ENCODE measurements at regions not wholly inside any gene's neighbourhood (a gene's known extent, or its start where the extent isn't known, plus 50 kb on each side); places are given as distances from the start of the nearest gene placed in this dataset.

GRCh38 chr21:14321042-14321441 is 61.9 kb downstream of the HSPA13 start:
- H2AK5ac ChIP-seq (ENCODE audit: low read length, severe bottlenecking), result no peak overlapping the region
- H3K4me2 ChIP-seq (ENCODE audit: low read length, poor library complexity, severe bottlenecking), result no peak overlapping the region
- peak; percentile 22 for DNase-seq
- H3K79me1 ChIP-seq (replicated peaks; ENCODE audit: low read length, poor library complexity, severe bottlenecking), result no peaks in the 10 kb centered on the region
- no peaks in the 10 kb centered on the region for H3K4me1 ChIP-seq (ENCODE audit: control insufficient read depth, insufficient read depth, low read depth, low read length)
- H3K27ac ChIP-seq (ENCODE audit: low read length, poor library complexity, severe bottlenecking), result no peak overlapping the region
- H3K18ac ChIP-seq (ENCODE audit: low read depth in 1 of 2, low read length in 2 of 2), result no peak overlapping the region
- no peak overlapping the region for H3K14ac ChIP-seq (ENCODE audit: low read length in 2 of 2)
- no peak overlapping the region for H3K23ac ChIP-seq (ENCODE audit: low read length in 2 of 2)
- H4K8ac ChIP-seq (ENCODE audit: low read length), result no peak overlapping the region
- 93% methylated on average over 5 of the region's 5 CpGs for WGBS
- no peak overlapping the region for H3K9ac ChIP-seq (ENCODE audit: low read length)
- H2BK5ac ChIP-seq (ENCODE audit: low read depth, low read length, poor library complexity, severe bottlenecking), result no peak overlapping the region
- H2AFZ ChIP-seq (ENCODE audit: low read depth, low read length), result no peak overlapping the region
- no peak overlapping the region for H2BK15ac ChIP-seq (ENCODE audit: low read depth, poor library complexity, severe bottlenecking)
- no peak overlapping the region for H3K4me3 ChIP-seq (ENCODE audit: insufficient read depth in 1 of 2, low read depth in 1 of 2, low read length in 2 of 2)
- no peak overlapping the region for H2BK12ac ChIP-seq (ENCODE audit: low read length in 2 of 2)
- H4K91ac ChIP-seq (ENCODE audit: low read length), result no peak overlapping the region
- H3K9me3 ChIP-seq (ENCODE audit: control insufficient read depth, low read length), result no peaks in the 10 kb centered on the region
- no peak overlapping the region for H2BK120ac ChIP-seq (ENCODE audit: low read depth, low read length)
- no peak overlapping the region for H3K4ac ChIP-seq (ENCODE audit: low read depth in 1 of 2, low read length in 2 of 2)
- H3K36me3 ChIP-seq (ENCODE audit: control insufficient read depth in 1 of 2, insufficient read depth in 2 of 2, low read depth in 1 of 2, low read length in 2 of 2), result no peaks in the 10 kb centered on the region
- H3K27me3 ChIP-seq (ENCODE audit: control insufficient read depth in 1 of 2, insufficient read depth in 1 of 2, low read length in 2 of 2), result no peaks in the 10 kb centered on the region

GRCh38 chr21:14319805-14320204 is 63.1 kb downstream of the HSPA13 start:
- Histone ChIP-seq H3K4me2 (ENCODE audit: low read length, poor library complexity, severe bottlenecking) (no peak overlapping the region), H2BK12ac (ENCODE audit: low read length in 2 of 2) (no peak overlapping the region), H3K9me3 (ENCODE audit: control insufficient read depth, low read length) (no peaks in the 10 kb centered on the region), H3K27me3 (ENCODE audit: control insufficient read depth in 1 of 2, insufficient read depth in 1 of 2, low read length in 2 of 2) (no peaks in the 10 kb centered on the region), H2BK5ac (ENCODE audit: low read depth, low read length, poor library complexity, severe bottlenecking) (no peak overlapping the region), H3K4me3 (ENCODE audit: insufficient read depth in 1 of 2, low read depth in 1 of 2, low read length in 2 of 2) (no peak overlapping the region), H2BK15ac (ENCODE audit: low read depth, poor library complexity, severe bottlenecking) (no peak overlapping the region), H2AK5ac (ENCODE audit: low read length, severe bottlenecking) (no peak overlapping the region), H3K36me3 (ENCODE audit: control insufficient read depth in 1 of 2, insufficient read depth in 2 of 2, low read depth in 1 of 2, low read length in 2 of 2) (no peaks in the 10 kb centered on the region), H3K79me1 (replicated peaks; ENCODE audit: low read length, poor library complexity, severe bottlenecking) (no peaks in the 10 kb centered on the region), H2AFZ (ENCODE audit: low read depth, low read length) (no peak overlapping the region), H3K9ac (ENCODE audit: low read length) (no peak overlapping the region), H3K14ac (ENCODE audit: low read length in 2 of 2) (no peak overlapping the region), H3K23ac (ENCODE audit: low read length in 2 of 2) (no peak overlapping the region), H3K18ac (ENCODE audit: low read depth in 1 of 2, low read length in 2 of 2) (no peak overlapping the region), H4K91ac (ENCODE audit: low read length) (no peak overlapping the region), H4K8ac (ENCODE audit: low read length) (no peak overlapping the region), H3K4me1 (ENCODE audit: control insufficient read depth, insufficient read depth, low read depth, low read length) (no peaks in the 10 kb centered on the region), H2BK120ac (ENCODE audit: low read depth, low read length) (no peak overlapping the region), H3K27ac (ENCODE audit: low read length, poor library complexity, severe bottlenecking) (no peak overlapping the region), H3K4ac (ENCODE audit: low read depth in 1 of 2, low read length in 2 of 2) (no peak overlapping the region)
- 19% methylated on average over 1 of the region's 1 CpG for WGBS
- no peak for DNase-seq

- Histone ChIP-seq H3K27me3 (ENCODE audit: control insufficient read depth in 1 of 2, insufficient read depth in 1 of 2, low read length in 2 of 2) (no peaks in the 10 kb centered on the region), H2AFZ (ENCODE audit: low read depth, low read length) (no peak overlapping the region), H2BK5ac (ENCODE audit: low read depth, low read length, poor library complexity, severe bottlenecking) (no peak overlapping the region), H2BK12ac (ENCODE audit: low read length in 2 of 2) (no peak overlapping the region), H3K79me1 (replicated peaks; ENCODE audit: low read length, poor library complexity, severe bottlenecking) (no peaks in the 10 kb centered on the region), H4K8ac (ENCODE audit: low read length) (no peak overlapping the region), H2BK15ac (ENCODE audit: low read depth, poor library complexity, severe bottlenecking) (no peak overlapping the region), H3K4me2 (ENCODE audit: low read length, poor library complexity, severe bottlenecking) (no peak overlapping the region), H2AK5ac (ENCODE audit: low read length, severe bottlenecking) (no peak overlapping the region), H3K23ac (ENCODE audit: low read length in 2 of 2) (no peak overlapping the region), H3K4me1 (ENCODE audit: control insufficient read depth, insufficient read depth, low read depth, low read length) (no peaks in the 10 kb centered on the region), H3K4me3 (ENCODE audit: insufficient read depth in 1 of 2, low read depth in 1 of 2, low read length in 2 of 2) (no peak overlapping the region), H3K18ac (ENCODE audit: low read depth in 1 of 2, low read length in 2 of 2) (no peak overlapping the region), H2BK120ac (ENCODE audit: low read depth, low read length) (no peak overlapping the region), H3K9me3 (ENCODE audit: control insufficient read depth, low read length) (no peaks in the 10 kb centered on the region), H3K27ac (ENCODE audit: low read length, poor library complexity, severe bottlenecking) (no peak overlapping the region), H3K36me3 (ENCODE audit: control insufficient read depth in 1 of 2, insufficient read depth in 2 of 2, low read depth in 1 of 2, low read length in 2 of 2) (no peaks in the 10 kb centered on the region), H3K14ac (ENCODE audit: low read length in 2 of 2) (no peak overlapping the region), H3K4ac (ENCODE audit: low read depth in 1 of 2, low read length in 2 of 2) (no peak overlapping the region), H3K9ac (ENCODE audit: low read length) (no peak overlapping the region), H4K91ac (ENCODE audit: low read length) (no peak overlapping the region)
- no CpG with 5 or more reads among the region's 2 CpGs for WGBS
- DNase-seq, result no peak
These were observed 64.4 kb downstream of the HSPA13 start for GRCh38 chr21:14318578-14318977.

- WGBS, result 88% methylated on average over 1 of the region's 4 CpGs
- no peak overlapping the region for H2BK15ac ChIP-seq (ENCODE audit: low read depth, poor library complexity, severe bottlenecking)
- no peak overlapping the region for H2AK5ac ChIP-seq (ENCODE audit: low read length, severe bottlenecking)
- no peaks in the 10 kb centered on the region for H3K79me1 ChIP-seq (replicated peaks; ENCODE audit: low read length, poor library complexity, severe bottlenecking)
- no peak overlapping the region for H3K14ac ChIP-seq (ENCODE audit: low read length in 2 of 2)
- H3K9ac ChIP-seq (ENCODE audit: low read length), result no peak overlapping the region
- no peak overlapping the region for H2BK120ac ChIP-seq (ENCODE audit: low read depth, low read length)
- no peak overlapping the region for H3K4me2 ChIP-seq (ENCODE audit: low read length, poor library complexity, severe bottlenecking)
- H3K23ac ChIP-seq (ENCODE audit: low read length in 2 of 2), result no peak overlapping the region
- no peaks in the 10 kb centered on the region for H3K4me1 ChIP-seq (ENCODE audit: control insufficient read depth, insufficient read depth, low read depth, low read length)
- no peak overlapping the region for H3K18ac ChIP-seq (ENCODE audit: low read depth in 1 of 2, low read length in 2 of 2)
- H4K8ac ChIP-seq (ENCODE audit: low read length), result no peak overlapping the region
- no peaks in the 10 kb centered on the region for H3K36me3 ChIP-seq (ENCODE audit: control insufficient read depth in 1 of 2, insufficient read depth in 2 of 2, low read depth in 1 of 2, low read length in 2 of 2)
- no peak overlapping the region for H2AFZ ChIP-seq (ENCODE audit: low read depth, low read length)
- H3K27ac ChIP-seq (ENCODE audit: low read length, poor library complexity, severe bottlenecking), result no peak overlapping the region
- H3K4ac ChIP-seq (ENCODE audit: low read depth in 1 of 2, low read length in 2 of 2), result no peak overlapping the region
- H2BK12ac ChIP-seq (ENCODE audit: low read length in 2 of 2), result no peak overlapping the region
- H2BK5ac ChIP-seq (ENCODE audit: low read depth, low read length, poor library complexity, severe bottlenecking), result no peak overlapping the region
- no peak overlapping the region for H4K91ac ChIP-seq (ENCODE audit: low read length)
- no peaks in the 10 kb centered on the region for H3K27me3 ChIP-seq (ENCODE audit: control insufficient read depth in 1 of 2, insufficient read depth in 1 of 2, low read length in 2 of 2)
- H3K4me3 ChIP-seq (ENCODE audit: insufficient read depth in 1 of 2, low read depth in 1 of 2, low read length in 2 of 2), result no peak overlapping the region
- DNase-seq, result no peak
- no peaks in the 10 kb centered on the region for H3K9me3 ChIP-seq (ENCODE audit: control insufficient read depth, low read length)
These were observed 65.4 kb downstream of the HSPA13 start for GRCh38 chr21:14317507-14317906.

All from mesenchymal stem cell (in vitro differentiated cells and primary cell).